ENCODE measurements at regions not wholly inside any gene's neighbourhood (a gene's known extent, or its start where the extent isn't known, plus 50 kb on each side); places are given as distances from the start of the nearest gene placed in this dataset.

- no peak for TF ChIP-seq ATF2 (IDR thresholded peaks at IDR 0.05; ENCODE audit: low read length)
- TF ChIP-seq KDM5A (IDR thresholded peaks at IDR 0.05; ENCODE audit: low read length), result no peak
These were observed 67.1 kb upstream of the RIOK2 start (continued) for GRCh38 chr5:97250113-97250512.

Measured in H1 (cell line).